Natural killer cell (primary cell): ENCODE measurements at regions not wholly inside any gene's neighbourhood (a gene's known extent, or its start where the extent isn't known, plus 50 kb on each side); places are given as distances from the start of the nearest gene placed in this dataset.

Experiments used
- ATAC-seq, 3 donors: fragments of 150-1000 bp in 2 of 3; fragments of 200-7000 bp in 1 of 3; cut with Tn5 transposase; 1 replicate in 1 of 3; 2 replicates in 2 of 3; pipeline ENCODE4 v1.10.0; 2021; ENCODE audit warnings: mild to moderate bottlenecking in 2 of 3, moderate library complexity in 2 of 3
- DNase-seq, 2 donors: peaks; one replicate each; pipeline versions ENCODE4 v3.0.0 to v3.0.0-alpha.2; 2013 to 2021; ENCODE audit warnings: mixed read lengths in 1 of 2
- H3K27ac ChIP-seq: one replicate; pipeline ENCODE4 v1.5.1; 2013; ENCODE audit warnings: mild to moderate bottlenecking, low read length
- H3K27me3 ChIP-seq: one replicate; pipeline ENCODE4 v1.6.1; 2013; ENCODE audit warnings: low read length; ENCODE audit not compliant: control insufficient read depth, insufficient read depth
- H3K36me3 ChIP-seq: one replicate; pipeline ENCODE4 v1.6.1; 2013; ENCODE audit warnings: low read length; ENCODE audit not compliant: control insufficient read depth, insufficient read depth
- H3K4me1 ChIP-seq: one replicate; pipeline ENCODE4 v1.6.1; 2013; ENCODE audit warnings: low read length; ENCODE audit not compliant: control insufficient read depth, insufficient read depth
- H3K4me3 ChIP-seq: one replicate; pipeline ENCODE4 v1.5.1; 2013; ENCODE audit warnings: low read length
- H3K9me3 ChIP-seq: one replicate; pipeline ENCODE4 v1.6.1; 2013; ENCODE audit warnings: low read length; ENCODE audit not compliant: control insufficient read depth, insufficient read depth
- H3K27ac Mint-ChIP-seq, 2 donors: one replicate each; pipeline ENCODE4 v1.8.0; 2022; ENCODE audit warnings: mild to moderate bottlenecking in 2 of 2, mixed read lengths in 2 of 2, moderate library complexity in 1 of 2
- H3K27me3 Mint-ChIP-seq, 2 donors: one replicate each; pipeline ENCODE4 v1.8.0; 2022; ENCODE audit warnings: low read depth in 2 of 2, mixed read lengths in 2 of 2
- H3K36me3 Mint-ChIP-seq: one replicate; pipeline ENCODE4 v1.8.0; 2022; ENCODE audit warnings: mixed read lengths
- H3K4me1 Mint-ChIP-seq, 2 donors: one replicate each; pipeline ENCODE4 v1.8.0; 2022; ENCODE audit warnings: mixed read lengths in 2 of 2
- H3K4me3 Mint-ChIP-seq: one replicate; pipeline ENCODE4 v1.8.0; 2022; ENCODE audit warnings: mild to moderate bottlenecking, moderate library complexity, mixed read lengths
- H3K9me3 Mint-ChIP-seq, 2 donors: one replicate each; pipeline ENCODE4 v1.8.0; 2022; ENCODE audit warnings: mixed read lengths in 2 of 2
- CTCF ChIP-seq: fragments of 200-600 bp; IDR thresholded peaks from one replicate; pipeline ENCODE4 v1.8.0; 2022; ENCODE audit warnings: antibody characterized with exemption
- WGBS: methylation state at CpG from one replicate; pipeline ENCODE4 v1.1.7; 2013; ENCODE audit warnings: missing lambda C conversion rate; ENCODE audit not compliant: insufficient coverage; 5-methylcytosine and 5-hydroxymethylcytosine counted together
- intact Hi-C: fragments of 100-400 bp; cut with micrococcal nuclease; formaldehyde crosslinking; loops from one replicate; pipeline ENCODE4 v1.14.2; 2022

- Mint-ChIP-seq H3K36me3 (no peaks in the 10 kb centered on the region), H3K27me3 (no peaks in the 10 kb centered on the region), H3K9me3 (no peaks in the 10 kb centered on the region), H3K4me1 (peaks cover 4 to 5% of the 10 kb centered on the region in 2 donors), H3K27ac (no peak overlapping the region), H3K4me3 (no peak overlapping the region)
- no peak for TF ChIP-seq CTCF
- WGBS, result 79% methylated on average over 1 of the region's 1 CpG
- H3K9me3 ChIP-seq, result no peaks in the 10 kb centered on the region
- ATAC-seq (no peak), DNase-seq (no peak)
- no peaks in the 10 kb centered on the region for H3K27me3 ChIP-seq
- H3K4me1 ChIP-seq, result no peaks in the 10 kb centered on the region
- intact Hi-C loops, result no loop called here
- H3K4me3 ChIP-seq, result no peak overlapping the region
- no peak overlapping the region for H3K27ac ChIP-seq
- no peaks in the 10 kb centered on the region for H3K36me3 ChIP-seq
These were observed 553.8 kb downstream of the EPHA4 start for GRCh38 chr2:221018262-221018661.

GRCh38 chr2:221019668-221020067, 552.4 kb downstream of the EPHA4 start:
- Mint-ChIP-seq H3K36me3 (no peaks in the 10 kb centered on the region), H3K27me3 (peaks cover 0 to 3% of the 10 kb centered on the region in 2 donors), H3K9me3 (no peaks in the 10 kb centered on the region), H3K4me3 (no peak overlapping the region), H3K27ac (no peak overlapping the region), H3K4me1 (no peaks in the 10 kb centered on the region)
- H3K4me1 ChIP-seq, result no peaks in the 10 kb centered on the region
- H3K27ac ChIP-seq, result no peak overlapping the region
- intact Hi-C loops, result no loop called here
- DNase-seq (no peak), ATAC-seq (no peak)
- H3K36me3 ChIP-seq, result no peaks in the 10 kb centered on the region
- no peaks in the 10 kb centered on the region for H3K27me3 ChIP-seq
- TF ChIP-seq CTCF, result no peak
- H3K9me3 ChIP-seq, result no peaks in the 10 kb centered on the region
- H3K4me3 ChIP-seq, result no peak overlapping the region
- WGBS, result 86% methylated on average over 2 of the region's 5 CpGs

DNA sequence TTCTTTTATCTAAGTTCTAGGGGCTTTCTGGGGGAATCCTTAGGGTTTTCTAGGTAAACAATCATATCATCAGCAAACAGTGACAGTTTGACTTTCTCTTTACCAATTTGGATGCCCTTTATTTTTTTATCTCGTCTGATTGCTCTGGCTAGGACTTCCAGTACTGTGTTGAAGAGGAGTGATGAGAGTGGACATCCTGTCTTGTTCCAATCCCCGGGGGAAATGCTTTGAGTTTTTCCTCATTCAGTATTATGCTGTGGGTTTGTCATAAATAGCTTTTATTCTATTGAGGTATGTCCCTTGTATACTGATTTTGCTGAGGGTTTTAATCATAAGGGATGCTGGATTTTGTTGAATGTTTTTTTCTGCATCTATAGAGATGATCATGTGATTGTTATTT, 549.5 kb downstream of the EPHA4 start:
- Histone ChIP-seq H3K36me3 (no peaks in the 10 kb centered on the region), H3K9me3 (no peaks in the 10 kb centered on the region), H3K27ac (no peak overlapping the region), H3K4me3 (no peak overlapping the region), H3K4me1 (no peaks in the 10 kb centered on the region), H3K27me3 (no peaks in the 10 kb centered on the region)
- Mint-ChIP-seq H3K27me3 (peaks cover 0 to 3% of the 10 kb centered on the region in 2 donors), H3K4me1 (peaks cover 0 to 6% of the 10 kb centered on the region in 2 donors), H3K9me3 (no peaks in the 10 kb centered on the region), H3K27ac (no peak overlapping the region), H3K36me3 (no peaks in the 10 kb centered on the region), H3K4me3 (no peak overlapping the region)
- intact Hi-C loops, result no loop called here
- WGBS, result 87% methylated on average over 2 of the region's 2 CpGs
- no peak for ATAC-seq
- TF ChIP-seq CTCF, result no peak
- no peak for DNase-seq

DNA sequence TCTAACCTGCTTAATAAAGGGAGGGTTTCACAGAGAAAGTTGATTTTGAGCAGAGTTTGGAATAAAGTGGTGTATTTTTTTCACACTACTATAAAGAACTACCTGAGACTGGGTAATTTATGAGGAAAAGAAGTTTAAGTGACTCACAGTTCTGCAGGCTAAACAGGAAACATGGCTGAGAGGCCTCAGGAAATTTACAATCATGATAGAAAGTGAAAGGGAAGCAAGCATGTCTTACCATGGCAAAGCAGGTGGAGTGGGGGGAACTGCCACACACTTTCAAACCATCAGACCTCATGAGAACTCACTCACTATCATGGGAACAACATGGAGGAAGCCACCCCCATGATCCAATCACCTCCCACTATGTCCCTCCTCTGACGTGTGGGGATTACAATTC, 546.7 kb downstream of the EPHA4 start:
- Mint-ChIP-seq H3K27me3 (peaks cover 0 to 3% of the 10 kb centered on the region in 2 donors), H3K4me3 (no peak overlapping the region), H3K36me3 (no peaks in the 10 kb centered on the region), H3K9me3 (no peaks in the 10 kb centered on the region), H3K27ac (no peak overlapping the region), H3K4me1 (peaks cover 0 to 6% of the 10 kb centered on the region in 2 donors)
- Histone ChIP-seq H3K27me3 (no peaks in the 10 kb centered on the region), H3K4me1 (no peaks in the 10 kb centered on the region), H3K9me3 (no peaks in the 10 kb centered on the region), H3K27ac (no peak overlapping the region), H3K4me3 (no peak overlapping the region), H3K36me3 (no peaks in the 10 kb centered on the region)
- no peak for TF ChIP-seq CTCF
- intact Hi-C loops, result no loop called here
- no peak for DNase-seq
- ATAC-seq, result no peak
- no CpG with 5 or more reads among the region's 1 CpG for whole genome bisulfite sequencing
